GM12878 (cell line): ENCODE measurements at regions not wholly inside any gene's neighbourhood (a gene's known extent, or its start where the extent isn't known, plus 50 kb on each side); places are given as distances from the start of the nearest gene placed in this dataset.

Experiments
- ATAC-seq: fragments of 200-7000 bp; cut with Tn5 transposase; 3 replicates; pipeline ENCODE4 v1.9.1; 2020; ENCODE audit warnings: mild to moderate bottlenecking, moderate library complexity
- BruUV-seq: library from RNA; stranded (reverse); fragments of 400-500 nt; replicated peaks from 2 replicates; lab custom pipeline; 2021; lab: Mats Ljungman, UMichigan
- CTCF ChIA-PET: fragments of 300-600 bp; sonication (Branson Sonifier 250); formaldehyde crosslinking; extraction: SDS; loops from one replicate; lab custom pipeline; 2021; ENCODE audit warnings: inconsistent platforms; lab: Yijun Ruan, JAX
- POLR2A ChIA-PET: fragments of 350-600 bp; formaldehyde crosslinking; extraction: SDS; loops from one replicate; lab custom pipeline; 2021; ENCODE audit warnings: inconsistent platforms; lab: Charles Lee
- RAD21 ChIA-PET: fragments of 300-600 bp; sonication (Branson Sonifier 250); formaldehyde crosslinking; loops from one replicate; lab custom pipeline; 2023; ENCODE audit warnings: antibody characterized with exemption; ENCODE audit not compliant: unreplicated experiment; lab: Charles Lee
- SMC1A ChIA-PET: fragments of 300-600 bp; sonication (Branson Sonifier 250); formaldehyde crosslinking; loops from one replicate; lab custom pipeline; 2023; ENCODE audit not compliant: unreplicated experiment, uncharacterized antibody; lab: Charles Lee
- DNase-seq: peaks from one replicate; pipeline ENCODE4 v3.0.0-alpha.2; 2011; ENCODE audit warnings: low read depth, low spot score
- FAIRE-seq: peaks from 3 replicates; lab custom pipeline; 2011; peaks lifted over from hg19 to GRCh38; lab: Jason Lieb, UNC
- H2AFZ ChIP-seq: 2 replicates; pipeline ENCODE4 v1.6.0; 2011; ENCODE audit warnings: low read depth, low read length, control low read depth; ENCODE audit not compliant: control insufficient read depth
- H3K27ac ChIP-seq: 2 replicates; pipeline ENCODE4 v1.5.1; 2011; ENCODE audit warnings: control low read depth; ENCODE audit not compliant: control insufficient read depth, insufficient read depth
- H3K27me3 ChIP-seq, 2 experiments: replicated peaks in 1 of 2; 2 replicates each; pipeline versions ENCODE4 v1.6.0 to v1.6.1; 2011; ENCODE audit warnings: low read length in 1 of 2; ENCODE audit not compliant: control insufficient read depth in 2 of 2, insufficient read depth in 2 of 2
- H3K36me3 ChIP-seq, 2 experiments: 2 replicates each; pipeline ENCODE4 v1.5.1; 2011; ENCODE audit warnings: low read length in 1 of 2; ENCODE audit not compliant: control insufficient read depth in 2 of 2, insufficient read depth in 2 of 2
- H3K4me1 ChIP-seq: 2 replicates; pipeline ENCODE4 v1.6.1; 2011; ENCODE audit warnings: mild to moderate bottlenecking, low read length, moderate library complexity, mixed read lengths; ENCODE audit not compliant: control insufficient read depth, insufficient read depth
- H3K4me2 ChIP-seq: 2 replicates; pipeline ENCODE4 v1.6.0; 2011; ENCODE audit warnings: control low read depth; ENCODE audit not compliant: control insufficient read depth, insufficient read depth
- H3K4me3 ChIP-seq: fragments of 200-600 bp; sonication (generic); 2 replicates; pipeline ENCODE4 v1.5.1; 2016
- H3K79me2 ChIP-seq: 2 replicates; pipeline ENCODE4 v1.6.0; 2011; ENCODE audit warnings: low read length; ENCODE audit not compliant: control insufficient read depth, insufficient read depth
- H3K9ac ChIP-seq: 2 replicates; pipeline ENCODE4 v1.8.0; 2011; ENCODE audit warnings: low read length, control low read depth, mixed read lengths; ENCODE audit not compliant: control insufficient read depth, insufficient read depth
- H3K9me3 ChIP-seq: replicated peaks from 3 replicates; pipeline ENCODE4 v1.5.1; 2011; ENCODE audit warnings: mild to moderate bottlenecking, low read length; ENCODE audit not compliant: control insufficient read depth, insufficient read depth
- H4K20me1 ChIP-seq: 2 replicates; pipeline ENCODE4 v1.6.0; 2011; ENCODE audit not compliant: control insufficient read depth, insufficient read depth
- CREB1 ChIP-seq: IDR thresholded peaks from 2 replicates; pipeline ENCODE4 v1.6.1; 2012; ENCODE audit warnings: low read depth, mild to moderate bottlenecking, inconsistent platforms
- RAD21 ChIP-seq: IDR thresholded peaks from 2 replicates; pipeline ENCODE4 v1.6.1; 2011; ENCODE audit warnings: mild to moderate bottlenecking, low read depth, low read length, moderate library complexity; ENCODE audit not compliant: insufficient read depth
- SIN3A ChIP-seq: IDR thresholded peaks from 2 replicates; pipeline ENCODE4 v1.6.1; 2012; ENCODE audit warnings: low read depth, low read length, improper control_type of control experiment
- WGBS: methylation state at CpG from one replicate; pipeline ENCODE4 v1.1.6; 2016; ENCODE audit warnings: low lambda C conversion rate; ENCODE audit not compliant: insufficient replicate concordance, insufficient coverage; ENCODE audit errors: missing lambda C conversion rate; 5-methylcytosine and 5-hydroxymethylcytosine counted together
- in situ Hi-C: fragments of 300-500 bp; cut with MboI; formaldehyde crosslinking; loops from 9 replicates; pipeline ENCODE4 v1.14.3; 2018; ENCODE audit warnings: mixed read lengths
- intact Hi-C: fragments of 100-400 bp; cut with micrococcal nuclease; formaldehyde crosslinking; loops from one replicate; pipeline ENCODE4 v1.14.2; 2022; ENCODE audit not compliant: unreplicated experiment
- TF ChIP-seq, protein P1 (sequence below): fragments of 450-650 bp; IDR thresholded peaks from 2 replicates; pipeline ENCODE4 v1.6.1; 2017; ENCODE audit warnings: mild to moderate bottlenecking, low read depth, inconsistent platforms; ENCODE audit not compliant: poor library complexity, severe bottlenecking
- TF ChIP-seq, protein P2 (sequence below): fragments of 150-350 bp; IDR thresholded peaks from 2 replicates; pipeline ENCODE4 v1.6.1; 2014; ENCODE audit warnings: mild to moderate bottlenecking, low read depth, low read length

- 10% methylated on average over 5 of the region's 5 CpGs for WGBS
- no peak overlapping the region for H2AFZ ChIP-seq
- ChIA-PET CTCF (interaction anchor here (0.6 kb wide), 1 partner anchor 28 kb away, joined by 5 read pairs; no protein-coding TSS in a partner anchor), POLR2A (no interaction called here), SMC1A (interaction anchor here (1.3 kb wide), 1 partner anchor 12 kb away, joined by 3 read pairs; no protein-coding TSS in a partner anchor)
- no peaks in the 10 kb centered on the region for H3K4me1 ChIP-seq
- no TSS peak for BruUV-seq
- no peak overlapping the region for H3K4me2 ChIP-seq
- FAIRE-seq = no peak
- H3K9me3 ChIP-seq = no peaks in the 10 kb centered on the region
- in situ Hi-C loops = no loop called here
- intact Hi-C loops = no loop called here
- no peak overlapping the region for H3K27ac ChIP-seq
- no peaks in the 10 kb centered on the region for H4K20me1 ChIP-seq
- no peak overlapping the region for H3K4me3 ChIP-seq
- no peak overlapping the region for H3K9ac ChIP-seq
- TF ChIP-seq, protein P1, sequence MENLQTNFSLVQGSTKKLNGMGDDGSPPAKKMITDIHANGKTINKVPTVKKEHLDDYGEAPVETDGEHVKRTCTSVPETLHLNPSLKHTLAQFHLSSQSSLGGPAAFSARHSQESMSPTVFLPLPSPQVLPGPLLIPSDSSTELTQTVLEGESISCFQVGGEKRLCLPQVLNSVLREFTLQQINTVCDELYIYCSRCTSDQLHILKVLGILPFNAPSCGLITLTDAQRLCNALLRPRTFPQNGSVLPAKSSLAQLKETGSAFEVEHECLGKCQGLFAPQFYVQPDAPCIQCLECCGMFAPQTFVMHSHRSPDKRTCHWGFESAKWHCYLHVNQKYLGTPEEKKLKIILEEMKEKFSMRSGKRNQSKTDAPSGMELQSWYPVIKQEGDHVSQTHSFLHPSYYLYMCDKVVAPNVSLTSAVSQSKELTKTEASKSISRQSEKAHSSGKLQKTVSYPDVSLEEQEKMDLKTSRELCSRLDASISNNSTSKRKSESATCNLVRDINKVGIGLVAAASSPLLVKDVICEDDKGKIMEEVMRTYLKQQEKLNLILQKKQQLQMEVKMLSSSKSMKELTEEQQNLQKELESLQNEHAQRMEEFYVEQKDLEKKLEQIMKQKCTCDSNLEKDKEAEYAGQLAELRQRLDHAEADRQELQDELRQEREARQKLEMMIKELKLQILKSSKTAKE = no peak
- TF ChIP-seq RAD21 = no peak
- TF ChIP-seq CREB1 = no peak
- TF ChIP-seq, protein P2, sequence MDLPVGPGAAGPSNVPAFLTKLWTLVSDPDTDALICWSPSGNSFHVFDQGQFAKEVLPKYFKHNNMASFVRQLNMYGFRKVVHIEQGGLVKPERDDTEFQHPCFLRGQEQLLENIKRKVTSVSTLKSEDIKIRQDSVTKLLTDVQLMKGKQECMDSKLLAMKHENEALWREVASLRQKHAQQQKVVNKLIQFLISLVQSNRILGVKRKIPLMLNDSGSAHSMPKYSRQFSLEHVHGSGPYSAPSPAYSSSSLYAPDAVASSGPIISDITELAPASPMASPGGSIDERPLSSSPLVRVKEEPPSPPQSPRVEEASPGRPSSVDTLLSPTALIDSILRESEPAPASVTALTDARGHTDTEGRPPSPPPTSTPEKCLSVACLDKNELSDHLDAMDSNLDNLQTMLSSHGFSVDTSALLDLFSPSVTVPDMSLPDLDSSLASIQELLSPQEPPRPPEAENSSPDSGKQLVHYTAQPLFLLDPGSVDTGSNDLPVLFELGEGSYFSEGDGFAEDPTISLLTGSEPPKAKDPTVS = no peak
- TF ChIP-seq SIN3A = no peak
- TF ChIP-seq, all 136 proteins: peak for 0
- no peaks in the 10 kb centered on the region for H3K27me3 ChIP-seq
- no peak for DNase-seq
- ATAC-seq = no peak
- no peaks in the 10 kb centered on the region for H3K36me3 ChIP-seq
- RAD21 ChIA-PET = no interaction called here
- no peaks in the 10 kb centered on the region for H3K79me2 ChIP-seq
These were observed 493.9 kb downstream of the TMA16 start for GRCh38 chr4:163988391-163988790.
